ENCODE measurements at regions not wholly inside any gene's neighbourhood (a gene's known extent, or its start where the extent isn't known, plus 50 kb on each side); places are given as distances from the start of the nearest gene placed in this dataset.

DNA sequence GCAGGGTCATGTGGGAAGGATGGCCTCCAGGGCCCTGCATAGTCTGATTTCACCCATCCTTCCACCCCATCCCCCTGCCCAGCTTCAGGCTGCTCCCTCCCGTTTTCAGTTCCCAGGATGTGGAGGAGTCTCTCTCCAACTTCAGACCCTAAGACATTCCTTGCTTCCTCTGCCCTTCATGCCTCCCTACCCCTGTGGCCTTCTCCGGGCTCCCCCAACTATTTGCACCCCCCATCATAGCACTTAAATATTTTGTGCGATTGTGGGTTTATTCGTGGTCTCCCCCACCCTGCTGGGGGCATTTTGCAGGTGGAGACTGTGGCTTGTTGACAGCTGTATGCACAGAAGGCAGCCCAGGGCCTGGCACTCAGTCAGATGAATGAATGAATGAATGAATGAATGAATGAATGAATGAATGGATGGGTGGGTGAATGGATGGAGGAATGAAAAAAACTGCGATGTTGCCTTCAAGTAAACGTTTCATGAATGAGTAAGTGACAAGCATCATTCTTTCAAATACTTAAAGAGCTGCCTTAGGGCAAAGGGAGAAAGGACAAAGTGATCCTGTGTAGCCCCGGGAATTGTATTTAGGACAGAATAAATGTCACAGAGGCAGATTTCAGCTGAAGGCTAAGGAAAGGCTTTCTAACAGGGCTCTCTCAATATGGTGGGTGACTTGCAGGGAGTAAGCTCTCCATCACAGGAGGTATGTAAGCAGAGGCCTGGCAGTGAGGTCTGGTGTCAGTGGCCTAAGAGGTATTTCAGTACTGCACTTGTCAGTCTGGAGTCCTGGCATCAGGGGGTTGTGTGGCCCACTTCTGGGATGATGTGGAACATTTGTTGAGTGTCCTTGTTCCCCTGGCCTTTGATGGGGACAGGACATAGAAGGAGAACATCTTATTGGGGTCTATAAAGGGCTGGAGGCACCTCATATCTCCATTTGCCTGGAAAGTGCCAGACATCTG lies 156.4 kb downstream of the PTPRU start:
- H3K4me3 ChIP-seq (ENCODE audit: low read depth, low read length) = no peak overlapping the region
- no peaks in the 10 kb centered on the region for H3K36me3 ChIP-seq (replicated peaks)
- H3K27me3 ChIP-seq (replicated peaks) = no peaks in the 10 kb centered on the region
- TF ChIP-seq, protein P1, sequence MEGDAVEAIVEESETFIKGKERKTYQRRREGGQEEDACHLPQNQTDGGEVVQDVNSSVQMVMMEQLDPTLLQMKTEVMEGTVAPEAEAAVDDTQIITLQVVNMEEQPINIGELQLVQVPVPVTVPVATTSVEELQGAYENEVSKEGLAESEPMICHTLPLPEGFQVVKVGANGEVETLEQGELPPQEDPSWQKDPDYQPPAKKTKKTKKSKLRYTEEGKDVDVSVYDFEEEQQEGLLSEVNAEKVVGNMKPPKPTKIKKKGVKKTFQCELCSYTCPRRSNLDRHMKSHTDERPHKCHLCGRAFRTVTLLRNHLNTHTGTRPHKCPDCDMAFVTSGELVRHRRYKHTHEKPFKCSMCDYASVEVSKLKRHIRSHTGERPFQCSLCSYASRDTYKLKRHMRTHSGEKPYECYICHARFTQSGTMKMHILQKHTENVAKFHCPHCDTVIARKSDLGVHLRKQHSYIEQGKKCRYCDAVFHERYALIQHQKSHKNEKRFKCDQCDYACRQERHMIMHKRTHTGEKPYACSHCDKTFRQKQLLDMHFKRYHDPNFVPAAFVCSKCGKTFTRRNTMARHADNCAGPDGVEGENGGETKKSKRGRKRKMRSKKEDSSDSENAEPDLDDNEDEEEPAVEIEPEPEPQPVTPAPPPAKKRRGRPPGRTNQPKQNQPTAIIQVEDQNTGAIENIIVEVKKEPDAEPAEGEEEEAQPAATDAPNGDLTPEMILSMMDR (IDR thresholded peaks at IDR 0.05; ENCODE audit: low read depth, low read length, missing control alignments) = no peak
- no peak overlapping the region for H3K27ac ChIP-seq
- no peak for DNase-seq
- in situ Hi-C loops (cut with HindIII; ENCODE audit: low pct_ligation_motif_present, low sequenced_read_pairs) = no loop called here

DNA sequence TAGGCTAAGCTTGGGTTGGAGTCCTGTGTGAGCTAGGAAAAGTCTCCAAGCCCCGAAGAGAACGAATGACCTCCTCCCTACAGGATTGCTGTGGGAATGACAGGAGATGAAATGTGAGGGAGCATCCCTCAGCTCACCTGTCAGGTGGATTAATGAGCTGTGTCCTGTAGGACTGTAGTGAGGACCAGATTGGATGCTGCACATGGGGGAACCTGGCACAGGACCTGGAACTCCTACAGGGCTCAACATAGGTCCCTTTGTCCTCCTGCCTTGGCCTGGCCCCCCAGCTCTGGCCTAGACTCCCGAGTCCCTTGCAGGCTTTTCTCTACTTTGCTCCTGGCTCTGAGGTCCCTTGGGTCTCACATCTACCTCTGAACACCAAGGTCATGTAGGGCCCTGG lies 155.7 kb downstream of the PTPRU start:
- H3K27ac ChIP-seq = no peak overlapping the region
- TF ChIP-seq, protein P1 (IDR thresholded peaks at IDR 0.05; ENCODE audit: low read depth, low read length, missing control alignments) = no peak
- H3K27me3 ChIP-seq (replicated peaks) = no peaks in the 10 kb centered on the region
- in situ Hi-C loops (cut with HindIII; ENCODE audit: low pct_ligation_motif_present, low sequenced_read_pairs) = no loop called here
- no peak for DNase-seq
- H3K36me3 ChIP-seq (replicated peaks) = no peaks in the 10 kb centered on the region
- no peak overlapping the region for H3K4me3 ChIP-seq (ENCODE audit: low read depth, low read length)

DNA sequence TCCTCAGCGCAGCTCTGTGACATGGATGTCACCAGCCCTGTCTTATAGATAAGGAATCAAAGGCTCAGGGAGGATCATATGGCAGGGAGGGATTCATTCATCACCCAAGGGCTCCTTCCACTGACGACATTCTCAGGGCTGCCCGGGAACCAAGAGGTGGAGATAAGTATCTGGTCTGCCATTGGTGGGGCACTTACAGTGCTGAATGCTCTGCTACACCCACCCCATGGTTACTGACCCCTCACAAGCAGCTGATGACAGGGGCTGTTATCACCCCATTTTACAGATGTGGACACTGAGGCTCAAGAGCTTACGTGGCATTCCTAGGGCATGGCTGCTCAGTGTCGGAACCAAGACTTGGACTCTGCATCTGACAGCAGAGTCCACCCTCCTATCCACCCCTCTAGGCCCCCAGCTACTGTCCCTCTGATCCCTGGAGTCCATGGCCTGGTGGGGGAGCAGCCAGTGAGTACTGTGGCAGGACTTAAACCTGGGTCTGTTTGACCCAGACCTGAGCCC lies 155.1 kb downstream of the PTPRU start:
- in situ Hi-C loops (cut with HindIII; ENCODE audit: low pct_ligation_motif_present, low sequenced_read_pairs) = no loop called here
- no peak for DNase-seq
- Histone ChIP-seq H3K27me3 (replicated peaks) (no peaks in the 10 kb centered on the region), H3K36me3 (replicated peaks) (no peaks in the 10 kb centered on the region), H3K4me3 (ENCODE audit: low read depth, low read length) (no peak overlapping the region), H3K27ac (no peak overlapping the region)
- TF ChIP-seq, protein P1 (IDR thresholded peaks at IDR 0.05; ENCODE audit: low read depth, low read length, missing control alignments) = no peak

DNA sequence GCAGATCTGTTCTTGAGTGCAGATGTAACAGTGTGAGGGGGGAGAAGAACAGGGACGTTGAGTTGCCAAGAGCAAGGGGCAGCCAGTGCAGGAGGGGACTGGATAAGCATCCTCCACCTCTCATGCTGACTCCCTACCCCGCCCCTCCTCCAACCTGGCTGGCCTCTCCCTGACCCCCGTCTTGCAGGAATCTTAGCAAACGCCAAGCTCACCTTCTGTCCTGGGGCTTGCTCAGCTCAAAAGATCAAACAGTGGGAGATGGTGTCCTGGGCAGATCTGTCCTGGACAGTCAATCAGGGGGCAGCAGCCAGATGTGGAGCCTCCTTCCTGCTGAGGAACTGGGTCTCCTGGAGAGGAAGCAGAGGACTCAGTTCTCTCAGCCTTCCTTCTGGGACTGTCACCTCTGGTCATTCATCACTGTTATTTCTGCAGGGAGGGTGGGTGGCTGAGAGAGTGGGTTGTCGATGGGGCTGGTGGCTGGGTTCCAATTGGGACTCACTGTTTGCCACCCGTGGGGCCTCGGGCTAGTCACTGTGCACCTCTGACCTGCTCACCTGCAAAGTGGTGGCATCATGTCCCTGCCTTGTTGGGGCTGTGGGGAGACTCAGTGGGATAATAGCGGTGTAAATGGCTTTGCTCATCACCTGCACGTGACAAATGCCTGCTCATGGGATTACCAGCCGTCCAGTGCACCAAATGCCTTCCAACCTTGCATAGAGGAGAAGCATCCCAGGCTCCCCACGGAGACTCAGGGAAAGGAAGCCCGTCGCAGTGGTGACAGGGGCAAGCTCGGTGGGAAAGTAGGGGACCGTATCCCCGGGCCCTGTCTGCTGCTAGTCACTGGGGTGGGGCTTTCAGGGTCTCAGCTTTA lies 154.4 kb downstream of the PTPRU start:
- Histone ChIP-seq H3K27ac (no peak overlapping the region), H3K4me3 (ENCODE audit: low read depth, low read length) (no peak overlapping the region), H3K27me3 (replicated peaks) (no peaks in the 10 kb centered on the region), H3K36me3 (replicated peaks) (no peaks in the 10 kb centered on the region)
- TF ChIP-seq, protein P1 (IDR thresholded peaks at IDR 0.05; ENCODE audit: low read depth, low read length, missing control alignments) = no peak
- no peak for DNase-seq
- in situ Hi-C loops (cut with HindIII; ENCODE audit: low pct_ligation_motif_present, low sequenced_read_pairs) = no loop called here

DNA sequence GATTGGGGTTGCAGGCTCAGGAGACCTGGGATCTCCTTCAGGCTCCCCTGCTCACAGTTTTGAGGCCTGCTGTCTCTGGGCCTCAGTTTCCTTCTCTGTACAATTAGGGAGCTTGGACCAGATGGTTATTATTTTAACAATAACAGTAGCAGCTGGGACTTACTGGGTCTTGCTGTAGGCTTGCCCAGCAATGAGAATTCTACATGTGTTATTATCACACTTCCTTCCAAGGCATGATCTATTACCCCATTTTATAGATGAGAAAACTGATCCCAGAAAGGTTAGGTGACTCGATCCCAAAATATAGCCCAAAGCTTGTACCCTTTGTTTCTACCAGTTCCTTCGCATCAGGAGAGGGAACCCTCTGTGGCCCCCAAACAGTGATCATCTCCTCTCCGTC lies 153.8 kb downstream of the PTPRU start:
- no peaks in the 10 kb centered on the region for H3K27me3 ChIP-seq (replicated peaks)
- no peak for DNase-seq
- H3K27ac ChIP-seq = no peak overlapping the region
- no peak overlapping the region for H3K4me3 ChIP-seq (ENCODE audit: low read depth, low read length)
- in situ Hi-C loops (cut with HindIII; ENCODE audit: low pct_ligation_motif_present, low sequenced_read_pairs) = no loop called here
- TF ChIP-seq, protein P1 (IDR thresholded peaks at IDR 0.05; ENCODE audit: low read depth, low read length, missing control alignments) = no peak
- no peaks in the 10 kb centered on the region for H3K36me3 ChIP-seq (replicated peaks)
